AG10803 (cell line): ENCODE measurements at regions not wholly inside any gene's neighbourhood (a gene's known extent, or its start where the extent isn't known, plus 50 kb on each side); places are given as distances from the start of the nearest gene placed in this dataset.
A peak's percentile ranks its signal among the peaks of the same experiment; 100 is the strongest.
"Not testable (repeated sequence)": the region's sequence is repeated elsewhere in the genome, so short reads cannot be mapped to it uniquely, and the experiment has no call there.

Experiments
- DNase-seq: peaks from one replicate; pipeline ENCODE4 v3.0.0; 2010; ENCODE audit warnings: low read depth
- H3K4me3 ChIP-seq: 2 replicates; pipeline ENCODE4 v1.5.1; 2011; ENCODE audit warnings: mild to moderate bottlenecking, low read length, control low read depth
- CTCF ChIP-seq: conservative IDR thresholded peaks from 2 replicates; pipeline ENCODE4 v1.5.1; 2011; ENCODE audit warnings: mild to moderate bottlenecking, low read length, control low read depth, inconsistent platforms

GRCh38 chr1:101496109-101496508 is 259.3 kb downstream of the S1PR1 start:
- no peak for DNase-seq
- no peak overlapping the region for H3K4me3 ChIP-seq
- TF ChIP-seq CTCF: no peak

GRCh38 chr1:101497881-101498559 is 261.2 kb downstream of the S1PR1 start:
- H3K4me3 ChIP-seq: no peak overlapping the region
- DNase-seq: no peak
- no peak for TF ChIP-seq CTCF

- H3K4me3 ChIP-seq, DNase-seq: not testable (repeated sequence)
These were observed 267.3 kb downstream of the S1PR1 start for GRCh38 chr1:101504106-101504505.

- not testable (repeated sequence) for H3K4me3 ChIP-seq, DNase-seq
These were observed 268.4 kb downstream of the S1PR1 start for GRCh38 chr1:101505240-101505639.

GRCh38 chr1:101506541-101507164 is 269.8 kb downstream of the S1PR1 start:
- TF ChIP-seq CTCF: peak; percentile 84
- DNase-seq: peak; percentile 37
- H3K4me3 ChIP-seq: no peak overlapping the region

- no peak for TF ChIP-seq CTCF
- H3K4me3 ChIP-seq: no peak overlapping the region
- DNase-seq: no peak
These were observed 270.7 kb downstream of the S1PR1 start for GRCh38 chr1:101507547-101507971.

- no peak overlapping the region for H3K4me3 ChIP-seq
- TF ChIP-seq CTCF: no peak
- DNase-seq: no peak
These were observed 272.1 kb downstream of the S1PR1 start for GRCh38 chr1:101508913-101509312.

GRCh38 chr1:101509370-101509769 is 272.6 kb downstream of the S1PR1 start:
- H3K4me3 ChIP-seq: no peak overlapping the region
- no peak for DNase-seq
- TF ChIP-seq CTCF: no peak
